ENCODE measurements at regions not wholly inside any gene's neighbourhood (a gene's known extent, or its start where the extent isn't known, plus 50 kb on each side); places are given as distances from the start of the nearest gene placed in this dataset.

DNA sequence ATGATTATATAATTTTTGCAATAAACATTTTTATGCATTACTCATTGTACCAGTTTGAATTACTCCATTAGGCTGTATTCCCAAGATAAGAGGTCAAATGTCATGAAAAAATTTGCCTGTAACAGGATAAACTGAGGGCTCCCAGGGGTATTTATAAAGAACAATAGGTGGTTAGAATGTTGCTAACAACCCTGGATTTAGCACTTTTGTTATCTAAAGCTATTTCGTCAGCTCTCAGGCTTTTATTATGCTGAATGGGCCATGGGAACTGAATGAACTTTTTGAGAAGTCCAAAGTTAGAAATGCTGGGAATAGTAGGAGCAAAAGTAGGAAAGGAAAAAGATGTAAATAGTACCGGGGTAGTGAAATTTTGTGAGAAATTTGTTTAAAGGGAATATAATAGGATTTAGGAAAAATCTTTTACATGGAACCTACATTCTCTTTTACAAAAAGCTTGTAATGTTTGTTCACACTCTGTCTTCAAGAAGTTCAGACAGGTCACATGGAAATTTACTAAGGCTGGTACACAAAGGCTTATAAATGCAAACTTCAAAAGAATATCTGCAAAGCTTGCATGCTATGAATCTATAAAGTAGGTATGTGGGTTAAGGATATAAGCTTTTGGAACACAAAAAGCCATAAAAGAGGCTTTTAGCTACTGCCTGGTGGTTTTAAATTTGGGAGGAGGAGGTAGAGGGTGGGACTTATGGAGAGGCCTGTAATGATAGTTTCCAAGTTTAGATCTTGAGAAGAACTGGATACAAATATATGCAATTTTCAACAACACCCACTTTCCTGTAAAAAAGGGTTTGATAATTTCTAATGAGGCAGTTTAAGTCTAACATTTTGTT lies 445.8 kb upstream of the NAALADL2 start:
- H3K4me1 Mint-ChIP-seq (ENCODE audit: unreplicated experiment) = peaks cover 31% of the 10 kb centered on the region
- H3K4me3 Mint-ChIP-seq (ENCODE audit: unreplicated experiment) = no peak overlapping the region
- no peaks in the 10 kb centered on the region for H3K27me3 Mint-ChIP-seq (ENCODE audit: unreplicated experiment)
- H3K27ac Mint-ChIP-seq (ENCODE audit: unreplicated experiment) = no peak overlapping the region
- H3K9me3 Mint-ChIP-seq (ENCODE audit: unreplicated experiment) = peaks cover 1% of the 10 kb centered on the region
- no peaks in the 10 kb centered on the region for H3K36me3 Mint-ChIP-seq (ENCODE audit: unreplicated experiment)
- DNase-seq (ENCODE audit: extremely low spot score, unreplicated experiment) = no peak
- TF ChIP-seq, protein P1, sequence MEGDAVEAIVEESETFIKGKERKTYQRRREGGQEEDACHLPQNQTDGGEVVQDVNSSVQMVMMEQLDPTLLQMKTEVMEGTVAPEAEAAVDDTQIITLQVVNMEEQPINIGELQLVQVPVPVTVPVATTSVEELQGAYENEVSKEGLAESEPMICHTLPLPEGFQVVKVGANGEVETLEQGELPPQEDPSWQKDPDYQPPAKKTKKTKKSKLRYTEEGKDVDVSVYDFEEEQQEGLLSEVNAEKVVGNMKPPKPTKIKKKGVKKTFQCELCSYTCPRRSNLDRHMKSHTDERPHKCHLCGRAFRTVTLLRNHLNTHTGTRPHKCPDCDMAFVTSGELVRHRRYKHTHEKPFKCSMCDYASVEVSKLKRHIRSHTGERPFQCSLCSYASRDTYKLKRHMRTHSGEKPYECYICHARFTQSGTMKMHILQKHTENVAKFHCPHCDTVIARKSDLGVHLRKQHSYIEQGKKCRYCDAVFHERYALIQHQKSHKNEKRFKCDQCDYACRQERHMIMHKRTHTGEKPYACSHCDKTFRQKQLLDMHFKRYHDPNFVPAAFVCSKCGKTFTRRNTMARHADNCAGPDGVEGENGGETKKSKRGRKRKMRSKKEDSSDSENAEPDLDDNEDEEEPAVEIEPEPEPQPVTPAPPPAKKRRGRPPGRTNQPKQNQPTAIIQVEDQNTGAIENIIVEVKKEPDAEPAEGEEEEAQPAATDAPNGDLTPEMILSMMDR (IDR thresholded peaks at IDR 0.05) = no peak

DNA sequence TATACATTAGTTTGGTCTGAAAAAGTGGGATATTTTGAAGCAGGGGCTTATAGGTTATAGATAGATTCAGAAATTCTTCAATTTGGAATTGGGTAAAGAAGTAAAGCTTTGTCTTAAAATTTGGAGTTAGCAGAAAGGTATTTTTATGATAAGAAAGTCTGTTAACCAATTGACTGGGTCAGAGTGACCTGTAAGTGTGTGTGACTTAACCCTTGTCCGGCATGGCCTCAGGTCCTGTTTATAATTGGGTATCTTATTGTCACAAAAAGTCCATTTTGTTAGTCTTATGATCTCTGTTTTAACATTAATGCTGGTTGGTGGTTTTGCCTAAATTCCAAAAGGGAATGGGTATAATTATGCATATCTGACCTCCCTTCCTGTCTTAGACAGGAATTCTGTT lies 444.2 kb upstream of the NAALADL2 start:
- Mint-ChIP-seq H3K4me3 (ENCODE audit: unreplicated experiment) (no peak overlapping the region), H3K27me3 (ENCODE audit: unreplicated experiment) (no peaks in the 10 kb centered on the region), H3K9me3 (ENCODE audit: unreplicated experiment) (no peaks in the 10 kb centered on the region), H3K27ac (ENCODE audit: unreplicated experiment) (no peak overlapping the region), H3K36me3 (ENCODE audit: unreplicated experiment) (no peaks in the 10 kb centered on the region), H3K4me1 (ENCODE audit: unreplicated experiment) (peaks cover 20% of the 10 kb centered on the region)
- TF ChIP-seq, protein P1 (IDR thresholded peaks at IDR 0.05) = no peak
- no peak for DNase-seq (ENCODE audit: extremely low spot score, unreplicated experiment)

DNA sequence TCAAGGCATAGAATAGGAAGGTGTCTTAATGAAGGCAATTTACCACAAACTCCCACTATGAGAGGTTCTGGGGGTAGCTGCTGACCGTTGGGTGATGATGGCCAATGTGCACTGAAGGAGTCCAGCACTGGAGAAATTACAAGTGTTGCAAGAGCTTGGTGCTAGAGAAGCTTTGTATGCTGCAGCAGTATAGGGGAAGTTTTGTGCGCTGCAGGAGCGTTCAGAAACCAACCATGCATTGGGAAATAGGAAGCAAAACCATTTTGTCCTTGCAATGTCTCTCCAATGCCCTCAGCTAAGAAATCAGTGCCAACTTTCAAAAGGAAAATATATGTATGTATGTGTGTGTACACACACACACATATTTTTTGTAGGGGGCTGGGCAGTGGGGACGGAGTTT lies 441.6 kb upstream of the NAALADL2 start:
- H3K4me3 Mint-ChIP-seq (ENCODE audit: unreplicated experiment) = no peak overlapping the region
- DNase-seq (ENCODE audit: extremely low spot score, unreplicated experiment) = no peak
- no peaks in the 10 kb centered on the region for H3K36me3 Mint-ChIP-seq (ENCODE audit: unreplicated experiment)
- H3K27me3 Mint-ChIP-seq (ENCODE audit: unreplicated experiment) = no peaks in the 10 kb centered on the region
- H3K27ac Mint-ChIP-seq (ENCODE audit: unreplicated experiment) = no peak overlapping the region
- TF ChIP-seq, protein P1 (IDR thresholded peaks at IDR 0.05) = no peak
- H3K9me3 Mint-ChIP-seq (ENCODE audit: unreplicated experiment) = no peaks in the 10 kb centered on the region
- peaks cover 14% of the 10 kb centered on the region for H3K4me1 Mint-ChIP-seq (ENCODE audit: unreplicated experiment)

DNA sequence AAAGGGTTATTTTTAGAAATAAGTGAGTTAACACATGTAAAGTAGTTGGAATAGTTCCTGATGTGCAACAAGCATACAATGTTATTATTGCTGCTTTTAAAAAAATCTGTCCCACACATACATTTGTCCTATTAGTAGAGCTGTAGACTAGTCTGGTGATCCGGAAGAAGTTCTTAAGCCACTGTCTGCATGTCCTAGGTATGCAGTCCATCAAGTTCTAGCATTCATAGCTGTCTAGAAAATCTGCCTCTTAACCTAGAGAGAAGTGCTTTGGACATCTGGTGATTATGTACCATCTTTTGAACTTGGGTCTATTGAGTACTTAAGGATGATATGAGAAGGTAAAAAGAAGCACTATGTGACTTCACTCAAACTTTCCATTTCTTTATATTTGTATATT lies 439.9 kb upstream of the NAALADL2 start:
- DNase-seq (ENCODE audit: extremely low spot score, unreplicated experiment) = no peak
- no peaks in the 10 kb centered on the region for H3K9me3 Mint-ChIP-seq (ENCODE audit: unreplicated experiment)
- no peaks in the 10 kb centered on the region for H3K36me3 Mint-ChIP-seq (ENCODE audit: unreplicated experiment)
- H3K27ac Mint-ChIP-seq (ENCODE audit: unreplicated experiment) = no peak overlapping the region
- TF ChIP-seq, protein P1 (IDR thresholded peaks at IDR 0.05) = no peak
- peaks cover 7% of the 10 kb centered on the region for H3K4me1 Mint-ChIP-seq (ENCODE audit: unreplicated experiment)
- no peaks in the 10 kb centered on the region for H3K27me3 Mint-ChIP-seq (ENCODE audit: unreplicated experiment)
- no peak overlapping the region for H3K4me3 Mint-ChIP-seq (ENCODE audit: unreplicated experiment)

DNA sequence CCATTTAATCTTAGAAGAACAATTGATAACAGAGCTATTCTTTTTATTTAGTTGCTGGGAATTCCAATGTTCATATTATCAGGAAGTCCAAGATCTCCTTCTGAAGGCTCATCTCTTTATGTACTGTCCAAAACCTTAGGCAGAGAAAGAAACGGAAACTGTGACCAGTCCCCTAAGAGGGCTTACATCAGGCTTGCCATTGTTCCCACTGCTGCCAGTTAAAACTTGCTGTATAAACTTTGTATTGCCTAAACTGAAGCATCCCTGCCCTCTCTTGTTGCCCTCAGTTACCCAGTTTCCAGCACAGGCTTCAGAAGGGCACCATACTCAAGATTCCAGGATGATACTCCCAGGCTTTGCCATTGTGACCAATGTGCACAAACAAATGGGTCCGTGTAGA lies 435.2 kb upstream of the NAALADL2 start:
- no peak for DNase-seq (ENCODE audit: extremely low spot score, unreplicated experiment)
- TF ChIP-seq, protein P1 (IDR thresholded peaks at IDR 0.05) = no peak
- Mint-ChIP-seq H3K27me3 (ENCODE audit: unreplicated experiment) (no peaks in the 10 kb centered on the region), H3K36me3 (ENCODE audit: unreplicated experiment) (no peaks in the 10 kb centered on the region), H3K4me3 (ENCODE audit: unreplicated experiment) (no peak overlapping the region), H3K9me3 (ENCODE audit: unreplicated experiment) (no peaks in the 10 kb centered on the region), H3K27ac (ENCODE audit: unreplicated experiment) (no peak overlapping the region), H3K4me1 (ENCODE audit: unreplicated experiment) (no peaks in the 10 kb centered on the region)
